ENCODE measurements at regions not wholly inside any gene's neighbourhood (a gene's known extent, or its start where the extent isn't known, plus 50 kb on each side); places are given as distances from the start of the nearest gene placed in this dataset.

DNA sequence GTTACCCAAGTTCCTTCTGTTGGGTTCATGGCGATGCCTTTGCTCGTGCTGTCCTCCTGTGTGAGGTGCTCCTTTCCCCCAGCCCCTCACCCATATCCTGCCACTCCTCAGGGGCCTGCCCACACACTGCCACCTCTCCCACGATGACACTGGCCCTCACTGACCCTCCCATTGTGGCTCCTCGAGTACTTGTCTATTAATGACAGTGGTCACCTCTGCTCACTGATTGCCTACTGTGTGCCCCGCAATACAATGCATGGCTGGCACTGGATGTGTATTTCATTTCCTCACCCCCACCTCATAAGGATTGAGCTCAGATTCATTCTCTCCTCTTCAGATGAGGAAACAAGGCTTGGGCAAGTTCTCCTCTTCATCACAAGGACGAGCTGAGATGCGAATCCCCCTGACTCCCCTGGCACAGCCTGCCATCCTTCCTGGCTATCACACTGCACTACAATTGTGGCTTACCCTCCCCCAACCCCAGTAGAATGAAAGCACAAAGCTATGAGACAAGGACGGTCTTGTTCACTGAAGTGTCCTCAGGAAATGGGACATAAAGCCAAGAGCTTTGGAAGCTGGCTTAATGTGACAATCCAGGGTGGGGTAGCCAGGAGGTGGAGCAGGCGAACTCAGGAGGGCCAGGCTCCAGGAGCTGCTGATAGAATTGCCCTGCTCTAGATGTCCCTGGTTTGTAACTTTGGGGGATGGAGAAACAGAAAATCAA lies 93.9 kb upstream of the RAB12 start:
- Mint-ChIP-seq H3K27me3 (ENCODE audit: insufficient read depth, unreplicated experiment) (no peaks in the 10 kb centered on the region), H3K36me3 (ENCODE audit: insufficient read depth, unreplicated experiment) (no peaks in the 10 kb centered on the region), H3K27ac (ENCODE audit: low read depth, unreplicated experiment) (no peak overlapping the region), H3K4me3 (ENCODE audit: unreplicated experiment) (no peak overlapping the region), H3K9me3 (ENCODE audit: unreplicated experiment) (peaks cover 3% of the 10 kb centered on the region), H3K4me1 (ENCODE audit: insufficient read depth, unreplicated experiment) (peaks cover 7% of the 10 kb centered on the region)
- CTCF ChIA-PET: interaction anchor here (0.7 to 1.0 kb wide), 2 partner anchors 37 to 1297 kb away, joined by 3 read pairs; no protein-coding TSS in a partner anchor
- TF ChIP-seq, protein P1, sequence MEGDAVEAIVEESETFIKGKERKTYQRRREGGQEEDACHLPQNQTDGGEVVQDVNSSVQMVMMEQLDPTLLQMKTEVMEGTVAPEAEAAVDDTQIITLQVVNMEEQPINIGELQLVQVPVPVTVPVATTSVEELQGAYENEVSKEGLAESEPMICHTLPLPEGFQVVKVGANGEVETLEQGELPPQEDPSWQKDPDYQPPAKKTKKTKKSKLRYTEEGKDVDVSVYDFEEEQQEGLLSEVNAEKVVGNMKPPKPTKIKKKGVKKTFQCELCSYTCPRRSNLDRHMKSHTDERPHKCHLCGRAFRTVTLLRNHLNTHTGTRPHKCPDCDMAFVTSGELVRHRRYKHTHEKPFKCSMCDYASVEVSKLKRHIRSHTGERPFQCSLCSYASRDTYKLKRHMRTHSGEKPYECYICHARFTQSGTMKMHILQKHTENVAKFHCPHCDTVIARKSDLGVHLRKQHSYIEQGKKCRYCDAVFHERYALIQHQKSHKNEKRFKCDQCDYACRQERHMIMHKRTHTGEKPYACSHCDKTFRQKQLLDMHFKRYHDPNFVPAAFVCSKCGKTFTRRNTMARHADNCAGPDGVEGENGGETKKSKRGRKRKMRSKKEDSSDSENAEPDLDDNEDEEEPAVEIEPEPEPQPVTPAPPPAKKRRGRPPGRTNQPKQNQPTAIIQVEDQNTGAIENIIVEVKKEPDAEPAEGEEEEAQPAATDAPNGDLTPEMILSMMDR (IDR thresholded peaks at IDR 0.05; ENCODE audit: unreplicated experiment): no peak
- DNase-seq (ENCODE audit: unreplicated experiment): no peak
- no TSS peak for BruUV-seq (replicated peaks)
- POLR2A ChIA-PET: no interaction called here
- intact Hi-C loops (cut with micrococcal nuclease): no loop called here

DNA sequence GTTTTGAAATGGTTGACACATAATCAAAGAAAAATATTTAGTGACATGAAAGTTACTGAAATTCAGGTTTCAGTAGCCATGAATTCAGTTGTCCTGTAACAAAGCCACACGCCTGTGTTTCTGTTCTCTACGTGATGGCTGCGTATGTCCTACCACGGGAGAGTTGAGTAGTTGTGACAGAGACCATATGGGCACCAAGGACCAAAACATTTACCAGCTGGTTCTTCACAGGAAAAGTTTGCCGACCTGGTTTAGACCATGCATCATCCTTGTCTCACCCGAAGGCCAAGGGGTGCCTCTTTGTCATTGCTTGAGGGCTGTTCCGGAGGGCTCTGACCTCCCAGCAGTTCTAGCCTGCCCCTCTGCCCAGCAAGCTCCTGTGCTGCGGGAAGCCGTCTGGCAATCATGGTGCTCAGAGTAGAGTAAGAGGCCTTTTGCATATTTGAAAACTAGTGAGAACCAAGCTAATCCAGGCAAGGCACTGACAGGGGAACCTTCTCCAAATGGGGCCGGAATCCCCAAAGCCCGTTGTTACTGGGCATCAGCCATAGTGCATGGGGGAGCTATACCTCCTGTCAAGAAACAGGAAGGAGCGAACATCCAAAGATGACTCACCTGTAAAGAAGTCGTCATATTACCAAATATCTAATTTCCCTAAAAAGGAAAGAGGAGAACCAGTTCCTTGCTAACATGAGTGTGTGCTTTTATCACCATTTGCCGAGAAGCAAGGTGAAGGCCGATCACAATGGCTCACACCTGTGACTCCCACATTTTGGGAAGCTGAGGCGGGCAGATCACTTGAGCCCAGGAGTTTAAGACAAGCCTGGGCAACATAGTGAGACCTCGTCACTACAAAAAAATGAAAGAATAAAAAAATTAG lies 92.6 kb upstream of the RAB12 start:
- H3K9me3 Mint-ChIP-seq (ENCODE audit: unreplicated experiment): peaks cover 7% of the 10 kb centered on the region
- ChIA-PET POLR2A (interaction anchor here (1.3 kb wide), 1 partner anchor 92 kb away, joined by 3 read pairs; the partner anchor contains the start of gene RAB12), CTCF (interaction anchor here (1.7 kb wide), 1 partner anchor 38 kb away, joined by 5 read pairs; no protein-coding TSS in a partner anchor)
- H3K4me1 Mint-ChIP-seq (ENCODE audit: insufficient read depth, unreplicated experiment): peaks cover 7% of the 10 kb centered on the region
- BruUV-seq (replicated peaks): no TSS peak
- H3K36me3 Mint-ChIP-seq (ENCODE audit: insufficient read depth, unreplicated experiment): no peaks in the 10 kb centered on the region
- TF ChIP-seq, protein P1 (IDR thresholded peaks at IDR 0.05; ENCODE audit: unreplicated experiment): no peak
- H3K27me3 Mint-ChIP-seq (ENCODE audit: insufficient read depth, unreplicated experiment): no peaks in the 10 kb centered on the region
- H3K27ac Mint-ChIP-seq (ENCODE audit: low read depth, unreplicated experiment): peak overlapping the region; percentile 86
- peak overlapping the region; percentile 17 for H3K4me3 Mint-ChIP-seq (ENCODE audit: unreplicated experiment)
- DNase-seq (ENCODE audit: unreplicated experiment): peak; percentile 69
- intact Hi-C loops (cut with micrococcal nuclease): no loop called here

DNA sequence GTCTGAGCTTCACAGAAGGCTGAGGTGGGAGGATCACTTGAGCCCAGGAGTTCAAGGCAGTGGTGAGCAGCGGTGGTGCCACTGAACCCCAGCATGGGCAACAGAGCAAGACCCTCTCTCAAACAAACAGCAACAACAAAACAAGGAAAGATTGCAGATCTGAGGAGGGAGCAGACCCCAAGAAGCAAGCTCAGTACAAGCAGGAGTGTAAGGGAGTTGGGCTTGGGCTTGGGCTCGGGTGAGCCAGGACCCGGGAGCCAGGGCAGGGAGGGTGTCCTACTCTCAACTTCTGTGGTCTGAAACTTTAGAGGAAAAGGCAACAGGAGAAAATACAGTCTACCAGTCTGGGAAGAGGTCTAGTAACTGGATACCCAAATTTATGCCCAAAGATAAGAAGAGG lies 92.0 kb upstream of the RAB12 start:
- POLR2A ChIA-PET: interaction anchor here (1.3 kb wide), 1 partner anchor 92 kb away, joined by 3 read pairs; the partner anchor contains the start of gene RAB12
- no TSS peak for BruUV-seq (replicated peaks)
- no peaks in the 10 kb centered on the region for H3K27me3 Mint-ChIP-seq (ENCODE audit: insufficient read depth, unreplicated experiment)
- H3K9me3 Mint-ChIP-seq (ENCODE audit: unreplicated experiment): peaks cover 7% of the 10 kb centered on the region
- peaks cover 7% of the 10 kb centered on the region for H3K4me1 Mint-ChIP-seq (ENCODE audit: insufficient read depth, unreplicated experiment)
- TF ChIP-seq, protein P1 (IDR thresholded peaks at IDR 0.05; ENCODE audit: unreplicated experiment): no peak
- H3K27ac Mint-ChIP-seq (ENCODE audit: low read depth, unreplicated experiment): peak overlapping the region; percentile 86
- H3K4me3 Mint-ChIP-seq (ENCODE audit: unreplicated experiment): peak overlapping the region; percentile 17
- no peaks in the 10 kb centered on the region for H3K36me3 Mint-ChIP-seq (ENCODE audit: insufficient read depth, unreplicated experiment)
- DNase-seq (ENCODE audit: unreplicated experiment): no peak
- CTCF ChIA-PET: interaction anchor here (0.6 to 1.7 kb wide), 2 partner anchors 37 to 39 kb away, joined by 4 to 5 read pairs; no protein-coding TSS in a partner anchor
- intact Hi-C loops (cut with micrococcal nuclease): no loop called here

DNA sequence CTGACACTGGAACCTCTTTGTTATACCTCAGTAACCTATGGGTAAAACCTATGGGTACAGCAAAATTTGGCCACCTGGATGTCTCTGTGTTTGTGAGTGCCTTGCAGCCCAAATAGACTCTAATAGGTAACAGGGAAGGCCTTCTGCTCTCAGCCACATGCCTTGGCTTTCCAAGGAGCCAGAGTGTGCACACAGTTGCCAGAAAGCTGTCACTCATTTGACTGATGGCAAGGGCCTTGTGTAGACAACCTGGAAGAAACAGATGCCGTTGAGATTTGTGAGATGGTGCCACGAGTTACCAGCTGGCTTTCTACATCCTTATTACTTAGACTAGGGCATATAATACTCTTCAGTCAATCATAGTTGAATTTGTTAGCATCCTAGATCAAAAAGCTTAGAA lies 90.1 kb upstream of the RAB12 start:
- TF ChIP-seq, protein P1 (IDR thresholded peaks at IDR 0.05; ENCODE audit: unreplicated experiment): no peak
- Mint-ChIP-seq H3K9me3 (ENCODE audit: unreplicated experiment) (peaks cover 7% of the 10 kb centered on the region), H3K27ac (ENCODE audit: low read depth, unreplicated experiment) (no peak overlapping the region), H3K27me3 (ENCODE audit: insufficient read depth, unreplicated experiment) (peaks cover 12% of the 10 kb centered on the region), H3K36me3 (ENCODE audit: insufficient read depth, unreplicated experiment) (no peaks in the 10 kb centered on the region), H3K4me1 (ENCODE audit: insufficient read depth, unreplicated experiment) (peaks cover 7% of the 10 kb centered on the region), H3K4me3 (ENCODE audit: unreplicated experiment) (no peak overlapping the region)
- intact Hi-C loops (cut with micrococcal nuclease): no loop called here
- ChIA-PET CTCF (interaction anchor here (0.5 to 0.7 kb wide), 3 partner anchors 8 to 1298 kb away, joined by 3 read pairs; no protein-coding TSS in a partner anchor), POLR2A (no interaction called here)
- BruUV-seq (replicated peaks): no TSS peak
- DNase-seq (ENCODE audit: unreplicated experiment): no peak

Measured in MCF 10A (cell line).